ENCODE measurements at regions not wholly inside any gene's neighbourhood (a gene's known extent, or its start where the extent isn't known, plus 50 kb on each side); places are given as distances from the start of the nearest gene placed in this dataset.

GRCh38 chr13:67614013-67614412 is 383.9 kb upstream of the PCDH9 start:
- no peak for DNase-seq (ENCODE audit: low read depth)
- TF ChIP-seq, protein P1, sequence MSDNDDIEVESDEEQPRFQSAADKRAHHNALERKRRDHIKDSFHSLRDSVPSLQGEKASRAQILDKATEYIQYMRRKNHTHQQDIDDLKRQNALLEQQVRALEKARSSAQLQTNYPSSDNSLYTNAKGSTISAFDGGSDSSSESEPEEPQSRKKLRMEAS (IDR thresholded peaks at IDR 0.05; ENCODE audit: low read depth, low read length): no peak
- TF ChIP-seq POLR2A (IDR thresholded peaks at IDR 0.05; ENCODE audit: extremely low read depth, insufficient read length) (no peak), MYC (IDR thresholded peaks at IDR 0.05; ENCODE audit: low read depth, low read length) (no peak)
- TF ChIP-seq, protein P2, sequence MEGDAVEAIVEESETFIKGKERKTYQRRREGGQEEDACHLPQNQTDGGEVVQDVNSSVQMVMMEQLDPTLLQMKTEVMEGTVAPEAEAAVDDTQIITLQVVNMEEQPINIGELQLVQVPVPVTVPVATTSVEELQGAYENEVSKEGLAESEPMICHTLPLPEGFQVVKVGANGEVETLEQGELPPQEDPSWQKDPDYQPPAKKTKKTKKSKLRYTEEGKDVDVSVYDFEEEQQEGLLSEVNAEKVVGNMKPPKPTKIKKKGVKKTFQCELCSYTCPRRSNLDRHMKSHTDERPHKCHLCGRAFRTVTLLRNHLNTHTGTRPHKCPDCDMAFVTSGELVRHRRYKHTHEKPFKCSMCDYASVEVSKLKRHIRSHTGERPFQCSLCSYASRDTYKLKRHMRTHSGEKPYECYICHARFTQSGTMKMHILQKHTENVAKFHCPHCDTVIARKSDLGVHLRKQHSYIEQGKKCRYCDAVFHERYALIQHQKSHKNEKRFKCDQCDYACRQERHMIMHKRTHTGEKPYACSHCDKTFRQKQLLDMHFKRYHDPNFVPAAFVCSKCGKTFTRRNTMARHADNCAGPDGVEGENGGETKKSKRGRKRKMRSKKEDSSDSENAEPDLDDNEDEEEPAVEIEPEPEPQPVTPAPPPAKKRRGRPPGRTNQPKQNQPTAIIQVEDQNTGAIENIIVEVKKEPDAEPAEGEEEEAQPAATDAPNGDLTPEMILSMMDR (IDR thresholded peaks at IDR 0.05; ENCODE audit: low read depth, low read length): no peak
- H3K4me3 ChIP-seq (ENCODE audit: low read depth, low read length): no peak overlapping the region

GRCh38 chr13:67588607-67589006 is 358.5 kb upstream of the PCDH9 start:
- TF ChIP-seq, protein P2 (IDR thresholded peaks at IDR 0.05; ENCODE audit: low read depth, low read length): no peak
- TF ChIP-seq MYC (IDR thresholded peaks at IDR 0.05; ENCODE audit: low read depth, low read length): no peak
- no peak for TF ChIP-seq POLR2A (IDR thresholded peaks at IDR 0.05; ENCODE audit: extremely low read depth, insufficient read length)
- TF ChIP-seq, protein P1 (IDR thresholded peaks at IDR 0.05; ENCODE audit: low read depth, low read length): no peak
- DNase-seq (ENCODE audit: low read depth): no peak
- H3K4me3 ChIP-seq (ENCODE audit: low read depth, low read length): no peak overlapping the region

- DNase-seq (ENCODE audit: low read depth): no peak
- TF ChIP-seq, protein P1 (IDR thresholded peaks at IDR 0.05; ENCODE audit: low read depth, low read length): no peak
- no peak for TF ChIP-seq POLR2A (IDR thresholded peaks at IDR 0.05; ENCODE audit: extremely low read depth, insufficient read length)
- TF ChIP-seq MYC (IDR thresholded peaks at IDR 0.05; ENCODE audit: low read depth, low read length): no peak
- TF ChIP-seq, protein P2 (IDR thresholded peaks at IDR 0.05; ENCODE audit: low read depth, low read length): no peak
- H3K4me3 ChIP-seq (ENCODE audit: low read depth, low read length): no peak overlapping the region
Observed at GRCh38 chr13:67577361-67577760, 347.2 kb upstream of the PCDH9 start.

DNA sequence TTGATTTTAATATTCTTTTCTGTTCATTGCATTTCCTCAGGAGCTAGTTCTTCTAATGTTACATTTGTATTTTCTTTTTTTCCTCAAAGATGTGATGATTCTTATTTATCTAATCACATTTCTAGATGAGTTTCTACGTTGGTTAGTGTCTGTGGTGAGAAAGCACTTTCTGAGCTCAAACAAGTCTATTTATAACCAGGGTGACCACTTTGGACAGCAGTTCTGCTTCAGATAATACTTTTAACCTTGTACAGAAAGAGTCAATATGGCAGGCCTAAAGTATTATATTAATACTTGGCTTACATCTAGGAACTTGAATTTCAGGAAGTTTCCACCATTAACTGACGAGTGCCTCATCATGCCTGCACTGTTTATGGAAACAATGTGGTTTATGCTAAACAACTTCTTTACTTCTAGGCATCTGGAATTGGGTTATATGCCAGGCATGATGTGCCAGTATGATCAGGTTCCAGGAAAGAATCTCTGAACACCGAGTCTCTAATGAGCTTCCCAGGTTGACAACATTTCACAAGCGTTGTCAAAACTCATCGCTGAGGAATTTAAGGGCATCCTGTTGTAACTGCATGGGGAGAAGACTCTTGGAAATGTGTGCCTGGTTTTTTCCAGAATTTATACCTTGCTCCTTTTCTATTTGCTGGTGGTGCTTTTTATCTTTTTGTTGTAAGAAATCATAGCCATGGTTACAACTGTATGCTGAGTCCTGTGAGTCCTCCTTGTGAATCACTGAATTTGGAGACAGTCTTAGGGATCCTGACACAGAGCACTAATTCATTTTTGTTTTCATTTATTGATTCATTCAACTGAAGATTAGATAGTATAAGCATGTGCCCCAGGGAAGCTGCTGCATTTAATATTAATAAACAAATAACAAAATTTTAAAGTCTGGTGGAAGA is 344.4 kb upstream of the PCDH9 start:
- DNase-seq (ENCODE audit: low read depth): no peak
- TF ChIP-seq, protein P1 (IDR thresholded peaks at IDR 0.05; ENCODE audit: low read depth, low read length): no peak
- no peak overlapping the region for H3K4me3 ChIP-seq (ENCODE audit: low read depth, low read length)

DNA sequence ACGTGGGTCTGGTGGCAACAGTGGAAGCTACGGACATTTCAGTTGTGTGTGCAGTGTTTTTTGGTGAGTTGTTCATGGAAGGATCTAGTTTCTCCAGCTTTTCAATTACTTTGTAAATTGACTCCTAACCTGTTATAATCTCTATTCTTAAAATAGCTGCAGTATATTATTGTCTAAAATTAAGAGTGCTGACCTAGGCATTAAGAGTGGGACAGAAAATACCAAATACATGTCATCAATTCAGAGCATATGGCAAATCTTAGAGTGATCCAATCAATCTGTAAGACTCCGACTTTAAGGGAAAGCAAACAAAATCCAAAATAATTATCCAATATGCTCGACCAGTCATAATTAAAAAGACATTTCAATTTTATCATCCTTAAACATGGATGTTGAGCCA is 338.1 kb upstream of the PCDH9 start:
- no peak for TF ChIP-seq POLR2A (IDR thresholded peaks at IDR 0.05; ENCODE audit: extremely low read depth, insufficient read length)
- TF ChIP-seq MYC (IDR thresholded peaks at IDR 0.05; ENCODE audit: low read depth, low read length): no peak
- TF ChIP-seq, protein P2 (IDR thresholded peaks at IDR 0.05; ENCODE audit: low read depth, low read length): no peak
- TF ChIP-seq, protein P1 (IDR thresholded peaks at IDR 0.05; ENCODE audit: low read depth, low read length): no peak
- no peak overlapping the region for H3K4me3 ChIP-seq (ENCODE audit: low read depth, low read length)
- DNase-seq (ENCODE audit: low read depth): no peak

- no peak overlapping the region for H3K4me3 ChIP-seq (ENCODE audit: low read depth, low read length)
- no peak for TF ChIP-seq POLR2A (IDR thresholded peaks at IDR 0.05; ENCODE audit: extremely low read depth, insufficient read length)
- peak; percentile 4 for DNase-seq (ENCODE audit: low read depth)
Observed at GRCh38 chr13:67557642-67558241, 327.6 kb upstream of the PCDH9 start.
